Mesothelial cell of epicardium (in vitro differentiated cells): ENCODE measurements at regions not wholly inside any gene's neighbourhood (a gene's known extent, or its start where the extent isn't known, plus 50 kb on each side); places are given as distances from the start of the nearest gene placed in this dataset.

Source experiments
- DNase-seq, 2 experiments: peaks; one replicate each; pipeline ENCODE4 v3.0.0; 2021; ENCODE audit warnings: low spot score in 2 of 2; ENCODE audit not compliant: unreplicated experiment in 2 of 2
- H3K27ac Mint-ChIP-seq: 2 replicates; pipeline ENCODE4 v1.8.0; 2021; ENCODE audit warnings: mixed read lengths
- H3K27me3 Mint-ChIP-seq: 2 replicates; pipeline ENCODE4 v1.8.0; 2021; ENCODE audit warnings: low read depth, mixed read lengths
- H3K36me3 Mint-ChIP-seq: 2 replicates; pipeline ENCODE4 v1.8.0; 2021; ENCODE audit warnings: mixed read lengths
- H3K4me1 Mint-ChIP-seq: 2 replicates; pipeline ENCODE4 v1.8.0; 2021; ENCODE audit warnings: mixed read lengths
- H3K4me3 Mint-ChIP-seq: 2 replicates; pipeline ENCODE4 v1.8.0; 2021; ENCODE audit warnings: mild to moderate bottlenecking, moderate library complexity, mixed read lengths
- H3K9me3 Mint-ChIP-seq: 2 replicates; pipeline ENCODE4 v1.8.0; 2021; ENCODE audit warnings: mixed read lengths
- TF ChIP-seq, protein P1 (sequence below): fragments of 200-600 bp; sonication (generic); IDR thresholded peaks from one replicate; pipeline ENCODE4 v1.5.0; 2021; ENCODE audit warnings: antibody characterized with exemption; ENCODE audit not compliant: unreplicated experiment

DNA sequence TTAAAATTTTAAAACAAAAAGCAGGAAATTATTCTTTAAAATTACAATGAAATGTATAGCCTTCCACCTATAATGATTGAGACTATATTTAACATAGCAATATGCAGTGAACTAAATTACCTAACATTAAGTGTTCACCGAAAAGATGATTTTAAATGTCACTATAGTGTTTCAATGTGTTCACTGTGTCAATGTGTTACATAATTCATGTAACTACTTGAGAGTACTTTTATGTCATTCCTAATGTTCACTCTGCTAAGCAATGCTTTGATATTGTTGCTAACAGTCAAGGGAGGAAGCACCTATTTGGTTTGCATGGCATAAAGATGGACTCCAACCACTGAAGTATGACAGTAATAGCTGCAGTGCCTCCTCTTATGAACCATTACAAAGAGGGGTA, 629.8 kb upstream of the C9orf72 start:
- Mint-ChIP-seq H3K4me1 (peaks cover 12% of the 10 kb centered on the region), H3K36me3 (no peaks in the 10 kb centered on the region), H3K27me3 (no peaks in the 10 kb centered on the region), H3K27ac (no peak overlapping the region), H3K9me3 (peaks cover 4% of the 10 kb centered on the region), H3K4me3 (no peak overlapping the region)
- DNase-seq = no peak
- TF ChIP-seq, protein P1, sequence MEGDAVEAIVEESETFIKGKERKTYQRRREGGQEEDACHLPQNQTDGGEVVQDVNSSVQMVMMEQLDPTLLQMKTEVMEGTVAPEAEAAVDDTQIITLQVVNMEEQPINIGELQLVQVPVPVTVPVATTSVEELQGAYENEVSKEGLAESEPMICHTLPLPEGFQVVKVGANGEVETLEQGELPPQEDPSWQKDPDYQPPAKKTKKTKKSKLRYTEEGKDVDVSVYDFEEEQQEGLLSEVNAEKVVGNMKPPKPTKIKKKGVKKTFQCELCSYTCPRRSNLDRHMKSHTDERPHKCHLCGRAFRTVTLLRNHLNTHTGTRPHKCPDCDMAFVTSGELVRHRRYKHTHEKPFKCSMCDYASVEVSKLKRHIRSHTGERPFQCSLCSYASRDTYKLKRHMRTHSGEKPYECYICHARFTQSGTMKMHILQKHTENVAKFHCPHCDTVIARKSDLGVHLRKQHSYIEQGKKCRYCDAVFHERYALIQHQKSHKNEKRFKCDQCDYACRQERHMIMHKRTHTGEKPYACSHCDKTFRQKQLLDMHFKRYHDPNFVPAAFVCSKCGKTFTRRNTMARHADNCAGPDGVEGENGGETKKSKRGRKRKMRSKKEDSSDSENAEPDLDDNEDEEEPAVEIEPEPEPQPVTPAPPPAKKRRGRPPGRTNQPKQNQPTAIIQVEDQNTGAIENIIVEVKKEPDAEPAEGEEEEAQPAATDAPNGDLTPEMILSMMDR = no peak

DNA sequence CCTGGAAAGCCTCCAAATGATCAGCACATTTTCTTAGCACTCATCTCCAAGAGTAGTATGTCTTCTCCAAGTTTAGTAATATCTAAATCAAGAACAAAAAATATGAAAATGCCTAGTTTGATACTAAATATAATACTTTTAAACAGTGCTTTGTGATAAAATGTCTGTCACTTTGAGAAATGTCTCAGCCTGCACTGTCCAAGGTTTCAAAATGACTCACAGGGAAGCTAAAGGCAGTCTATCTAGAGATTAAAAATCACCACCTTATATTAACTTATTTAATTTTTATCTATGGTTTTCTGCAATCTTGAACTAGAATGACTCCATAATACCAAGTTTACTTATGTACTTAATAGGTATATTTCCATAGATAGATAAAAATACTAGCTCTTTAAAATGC, 633.0 kb upstream of the C9orf72 start:
- peaks cover 24% of the 10 kb centered on the region for H3K4me1 Mint-ChIP-seq
- no peaks in the 10 kb centered on the region for H3K27me3 Mint-ChIP-seq
- TF ChIP-seq, protein P1 = no peak
- DNase-seq = no peak
- H3K36me3 Mint-ChIP-seq = no peaks in the 10 kb centered on the region
- peaks cover 4% of the 10 kb centered on the region for H3K9me3 Mint-ChIP-seq
- no peak overlapping the region for H3K4me3 Mint-ChIP-seq
- H3K27ac Mint-ChIP-seq = no peak overlapping the region

DNA sequence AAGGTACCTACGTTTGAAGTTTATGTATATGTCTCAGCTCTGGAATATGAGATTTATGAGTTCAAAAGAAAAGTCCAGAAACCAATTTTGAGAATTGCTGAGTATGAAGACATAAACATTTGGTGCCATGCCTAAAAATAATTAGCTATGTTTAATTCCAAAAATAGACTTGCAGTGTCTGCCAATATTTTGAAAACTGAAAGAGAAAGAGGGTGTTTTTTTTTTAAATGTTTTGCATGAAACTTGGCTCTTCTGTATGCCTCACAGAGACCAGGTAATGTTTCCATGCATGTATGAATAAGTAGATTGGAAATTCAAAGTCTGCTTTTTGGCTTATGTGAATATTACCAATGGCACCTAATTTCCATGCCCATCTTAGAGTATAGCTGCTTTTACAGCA, 634.4 kb upstream of the C9orf72 start:
- H3K36me3 Mint-ChIP-seq = no peaks in the 10 kb centered on the region
- TF ChIP-seq, protein P1 = no peak
- no peak overlapping the region for H3K4me3 Mint-ChIP-seq
- H3K4me1 Mint-ChIP-seq = peaks cover 30% of the 10 kb centered on the region
- no peaks in the 10 kb centered on the region for H3K9me3 Mint-ChIP-seq
- no peaks in the 10 kb centered on the region for H3K27me3 Mint-ChIP-seq
- no peak overlapping the region for H3K27ac Mint-ChIP-seq
- no peak for DNase-seq

DNA sequence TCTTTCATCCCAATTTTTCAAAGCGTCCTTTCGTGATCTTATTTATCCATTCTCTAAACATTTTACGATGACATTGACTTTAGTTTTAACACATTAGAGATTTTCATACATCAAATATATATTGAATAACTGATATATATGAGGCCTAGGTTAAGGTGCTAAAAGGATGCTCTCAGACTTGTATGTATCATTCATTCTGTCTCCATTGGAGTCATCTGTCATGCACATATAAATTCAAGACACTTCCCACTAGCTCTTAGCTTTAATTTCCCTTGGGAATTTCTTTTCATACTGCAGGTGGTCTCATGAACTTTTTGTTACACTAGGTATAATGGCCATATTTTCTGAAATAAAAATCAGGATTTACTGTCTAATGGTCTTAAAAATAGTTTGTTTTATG, 635.8 kb upstream of the C9orf72 start:
- DNase-seq = no peak
- H3K36me3 Mint-ChIP-seq = no peaks in the 10 kb centered on the region
- H3K4me1 Mint-ChIP-seq = peaks cover 43% of the 10 kb centered on the region
- H3K4me3 Mint-ChIP-seq = no peak overlapping the region
- no peak overlapping the region for H3K27ac Mint-ChIP-seq
- TF ChIP-seq, protein P1 = no peak
- H3K27me3 Mint-ChIP-seq = no peaks in the 10 kb centered on the region
- H3K9me3 Mint-ChIP-seq = no peaks in the 10 kb centered on the region

DNA sequence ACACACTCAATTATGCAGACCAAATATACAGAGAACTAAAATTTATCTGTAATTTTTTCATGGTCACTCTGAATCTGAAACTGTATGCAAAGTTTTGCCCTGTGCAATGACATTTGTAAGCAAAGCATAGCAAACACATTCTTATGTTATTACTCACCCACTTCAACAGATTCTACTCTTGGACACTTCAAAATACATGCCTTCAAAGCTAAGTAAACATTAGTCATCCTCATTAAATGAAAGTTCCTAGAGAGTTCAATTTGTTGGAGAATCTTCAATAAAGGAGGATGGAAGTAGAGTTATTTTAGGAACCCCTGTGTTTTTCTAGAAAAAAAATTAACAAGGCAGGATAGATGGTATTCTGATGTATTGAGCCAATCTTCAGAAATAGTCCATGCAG, 639.7 kb upstream of the C9orf72 start:
- no peaks in the 10 kb centered on the region for H3K9me3 Mint-ChIP-seq
- TF ChIP-seq, protein P1 = no peak
- H3K27ac Mint-ChIP-seq = peak overlapping the region; percentile 91
- H3K36me3 Mint-ChIP-seq = no peaks in the 10 kb centered on the region
- H3K4me1 Mint-ChIP-seq = peaks cover 49% of the 10 kb centered on the region
- DNase-seq = no peak
- H3K27me3 Mint-ChIP-seq = no peaks in the 10 kb centered on the region
- H3K4me3 Mint-ChIP-seq = no peak overlapping the region
